HL-60 (cell line): ENCODE measurements at regions not wholly inside any gene's neighbourhood (a gene's known extent, or its start where the extent isn't known, plus 50 kb on each side); places are given as distances from the start of the nearest gene placed in this dataset.

ENCODE experiments used
- CTCF ChIP-seq: IDR thresholded peaks from one replicate; pipeline ENCODE4 v1.5.1; 2011; ENCODE audit warnings: low read length, control low read depth, inconsistent platforms; ENCODE audit not compliant: insufficient read depth
- GABPA ChIP-seq: IDR thresholded peaks from 2 replicates; pipeline ENCODE4 v1.6.1; 2012; ENCODE audit warnings: low read depth
- POLR2AphosphoS5 ChIP-seq: IDR thresholded peaks from 2 replicates; pipeline ENCODE4 v1.6.1; 2012; ENCODE audit warnings: low read depth
- REST ChIP-seq: IDR thresholded peaks from 2 replicates; pipeline ENCODE4 v1.6.1; 2012; ENCODE audit warnings: low read depth; ENCODE audit not compliant: insufficient replicate concordance
- SPI1 ChIP-seq: IDR thresholded peaks from 2 replicates; pipeline ENCODE4 v1.6.1; 2012; ENCODE audit warnings: low read depth, mild to moderate bottlenecking, borderline replicate concordance

- TF ChIP-seq POLR2AphosphoS5, result no peak
- TF ChIP-seq CTCF, result no peak
- no peak for TF ChIP-seq SPI1
- no peak for TF ChIP-seq REST
- no peak for TF ChIP-seq GABPA
Measured at GRCh38 chr14:89024691-89025090, 200.2 kb downstream of the TTC8 start.
